Mammary epithelial cell (primary cell): ENCODE measurements at regions not wholly inside any gene's neighbourhood (a gene's known extent, or its start where the extent isn't known, plus 50 kb on each side); places are given as distances from the start of the nearest gene placed in this dataset.

Experiments
- CTCF ChIP-seq, 2 donors: IDR thresholded peaks in 1 of 2; conservative IDR thresholded peaks in 1 of 2; 2 replicates each; pipeline ENCODE4 v1.5.1; 2011 to 2012; ENCODE audit warnings: inconsistent platforms in 2 of 2, low read length in 2 of 2, mild to moderate bottlenecking in 2 of 2, control low read depth in 1 of 2, low read depth in 1 of 2; ENCODE audit not compliant: insufficient read depth in 1 of 2; ENCODE audit errors: extremely low read depth in 1 of 2
- EZH2 ChIP-seq: IDR thresholded peaks from 2 replicates; pipeline ENCODE4 v1.6.1; 2012; ENCODE audit warnings: low read length, inconsistent platforms, borderline replicate concordance

GRCh38 chr1:58966103-58966916 lies 182.5 kb upstream of the JUN start:
- TF ChIP-seq CTCF (conservative IDR thresholded peaks at IDR 0.05 in 1 of 2, IDR thresholded peaks at IDR 0.05 in 1 of 2; ENCODE audit: extremely low read depth in 1 of 2, insufficient read depth in 1 of 2, low read depth in 1 of 2, low read length in 2 of 2) = no peak
- TF ChIP-seq EZH2 = no peak
